Left forelimb (tissue), 1 donor: ENCODE measurements at regions not wholly inside any gene's neighbourhood (a gene's known extent, or its start where the extent isn't known, plus 50 kb on each side); places are given as distances from the start of the nearest gene placed in this dataset.

Source experiments
- DNase-seq: peaks from one replicate; pipeline ENCODE4 v3.0.0-alpha.2; 2018; ENCODE audit warnings: low spot score

GRCh38 chr11:116642481-116642880 lies 130.3 kb downstream of the BUD13 start:
- no peak for DNase-seq

- DNase-seq = no peak
Measured at GRCh38 chr11:116641561-116642045, 131.2 kb downstream of the BUD13 start.

DNA sequence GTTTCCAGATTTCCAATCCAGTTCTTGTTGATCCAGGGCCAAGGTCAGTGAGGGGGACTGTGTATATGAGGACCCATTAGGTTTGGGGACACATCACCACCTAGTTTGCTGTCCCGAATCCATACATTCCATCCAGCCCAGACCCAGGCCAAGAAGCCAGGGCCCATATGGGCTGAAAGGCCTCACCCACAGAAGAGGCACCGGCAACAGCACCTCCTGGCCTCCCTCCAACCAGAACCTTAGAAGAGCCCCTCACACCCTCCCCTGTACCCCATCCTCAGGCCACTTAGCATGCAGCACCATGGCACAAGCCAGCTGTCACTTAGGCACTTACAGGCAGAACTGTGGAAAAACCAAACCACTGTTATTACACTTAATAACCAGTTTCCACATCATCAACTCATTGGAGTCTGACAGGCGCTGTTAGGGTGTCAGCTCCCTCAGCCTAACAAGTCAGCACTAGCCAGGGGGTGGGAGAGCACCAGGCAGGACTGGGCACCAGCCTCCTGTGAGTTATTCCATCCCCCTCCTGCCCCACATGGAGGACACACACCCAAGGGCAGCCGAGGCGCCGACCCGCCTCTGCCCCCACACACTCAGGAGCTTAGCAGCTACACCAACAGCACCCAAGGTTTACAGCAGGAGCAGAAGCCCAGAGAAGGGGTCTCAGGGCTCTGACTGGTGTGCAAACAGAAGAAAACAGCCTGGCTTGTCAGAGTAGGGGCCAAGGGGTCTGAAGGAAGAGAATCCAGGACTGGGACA lies 132.0 kb downstream of the BUD13 start:
- no peak for DNase-seq

- peak; percentile 41 for DNase-seq
Measured at GRCh38 chr11:116638463-116638862, 134.3 kb downstream of the BUD13 start.

DNA sequence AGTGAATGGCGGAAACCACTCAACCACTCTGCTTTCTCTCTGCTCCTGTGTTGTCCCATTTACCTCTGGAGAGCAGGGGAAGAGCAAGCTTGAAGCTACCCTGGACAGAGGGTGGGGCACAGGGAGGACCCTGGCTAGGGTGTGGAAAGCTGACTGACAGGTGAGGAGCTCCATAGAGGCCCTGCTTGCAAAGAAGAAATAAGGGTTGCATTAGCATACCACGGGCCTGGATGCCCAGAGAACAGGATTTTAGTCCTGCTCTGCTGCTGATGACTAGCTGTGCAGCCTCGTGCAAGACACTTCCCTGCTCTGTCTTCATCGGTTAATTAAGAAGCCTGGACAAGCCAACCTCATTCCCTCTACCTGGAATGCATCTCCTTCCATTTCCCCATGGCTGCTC lies 135.0 kb downstream of the BUD13 start:
- DNase-seq = no peak

GRCh38 chr11:116636341-116636929 lies 136.4 kb downstream of the BUD13 start:
- peak; percentile 55 for DNase-seq

GRCh38 chr11:116631201-116631600 lies 141.6 kb downstream of the BUD13 start:
- no peak for DNase-seq

DNA sequence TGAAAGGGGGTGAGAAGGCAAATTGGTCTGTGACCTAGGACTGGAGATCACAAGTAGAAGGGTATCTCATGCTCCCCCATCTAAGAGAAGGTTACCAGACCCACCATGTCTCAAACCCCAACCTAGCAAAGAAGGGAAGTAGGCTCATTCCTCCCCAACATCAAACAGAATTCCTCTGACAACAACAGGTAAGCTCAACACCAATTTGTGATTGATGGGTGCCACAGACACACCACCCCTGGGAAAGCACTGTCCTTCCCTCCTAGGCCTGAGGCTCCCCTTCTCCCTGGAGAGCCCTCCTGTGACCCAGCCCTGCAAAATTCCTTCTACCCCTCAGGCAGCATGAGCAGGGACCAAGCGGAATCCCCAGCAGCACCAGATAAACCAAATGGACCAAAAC lies 154.3 kb downstream of the BUD13 start:
- peak; percentile 18 for DNase-seq

DNA sequence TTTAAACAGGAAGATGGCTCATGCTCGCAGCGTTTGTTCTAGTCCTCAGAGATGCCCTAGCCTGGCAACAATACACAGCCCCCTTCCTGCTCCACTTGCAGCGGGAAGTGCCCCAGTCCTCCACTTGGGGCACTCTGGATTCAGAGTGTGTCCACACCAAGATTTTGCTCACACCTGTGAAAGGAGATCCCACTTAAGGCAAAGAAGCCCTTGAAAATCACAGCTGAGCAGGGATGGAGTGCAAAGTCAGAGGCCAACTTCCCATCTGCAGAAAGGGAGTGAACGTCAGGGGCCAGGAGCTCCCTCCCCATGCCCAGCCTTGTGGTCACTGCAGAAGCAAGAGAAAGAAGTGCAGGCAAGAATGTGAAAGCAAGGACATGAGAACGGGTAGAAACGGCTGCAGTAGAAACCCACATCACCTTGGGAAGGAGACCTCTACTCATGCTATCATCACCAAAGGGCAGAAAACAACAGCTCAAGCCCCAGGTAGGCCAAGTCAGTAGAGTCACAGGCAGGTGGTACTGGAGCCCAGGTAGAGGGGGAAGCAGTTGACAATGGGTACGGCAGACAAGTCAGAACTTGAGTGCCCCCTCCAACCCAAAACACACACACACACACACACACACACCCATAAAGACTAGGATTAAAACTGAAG lies 157.4 kb downstream of the BUD13 start:
- peak; percentile 38 for DNase-seq

GRCh38 chr11:116614306-116615210 lies 158.2 kb downstream of the BUD13 start:
- DNase-seq = peak; percentile 45

DNA sequence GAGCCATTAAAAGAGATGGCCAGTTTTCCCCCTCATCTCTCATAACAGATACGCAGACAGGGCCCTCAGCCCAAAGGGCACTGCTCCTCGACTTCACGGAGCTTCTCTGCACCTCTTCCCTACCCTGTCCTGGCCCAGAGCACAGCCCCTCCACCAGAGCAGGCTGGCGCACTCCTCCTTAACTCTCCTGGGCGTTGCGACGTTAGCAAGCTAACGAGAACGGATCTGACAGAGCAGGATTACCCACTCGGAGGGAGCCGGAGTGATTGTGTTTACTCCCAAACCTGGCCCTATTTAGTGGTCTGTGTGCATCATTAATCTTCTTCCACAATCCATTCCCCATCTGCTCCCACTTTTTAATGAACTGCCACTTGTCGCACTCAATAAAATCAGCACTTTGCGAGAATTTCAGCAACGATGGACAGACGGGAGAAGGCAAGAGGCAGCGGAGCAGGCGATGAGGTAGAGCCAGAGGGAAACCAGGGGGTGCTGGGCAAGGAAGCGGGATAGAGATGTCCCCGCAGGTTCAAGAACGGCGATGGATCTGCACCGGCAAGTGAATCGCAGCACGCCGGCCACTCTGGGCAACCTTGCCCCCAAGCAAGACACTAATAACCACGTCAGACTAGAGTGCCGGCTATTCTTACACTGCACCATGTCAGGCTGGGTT lies 159.4 kb downstream of the BUD13 start:
- DNase-seq = peak; percentile 34

GRCh38 chr11:116611998-116612620 lies 160.7 kb downstream of the BUD13 start:
- peak; percentile 48 for DNase-seq

- DNase-seq = peak; percentile 42
Measured at GRCh38 chr11:116610190-116610589, 162.6 kb downstream of the BUD13 start.

- peak; percentile 9 for DNase-seq
Measured at GRCh38 chr11:116607027-116607426, 165.8 kb downstream of the BUD13 start.

DNA sequence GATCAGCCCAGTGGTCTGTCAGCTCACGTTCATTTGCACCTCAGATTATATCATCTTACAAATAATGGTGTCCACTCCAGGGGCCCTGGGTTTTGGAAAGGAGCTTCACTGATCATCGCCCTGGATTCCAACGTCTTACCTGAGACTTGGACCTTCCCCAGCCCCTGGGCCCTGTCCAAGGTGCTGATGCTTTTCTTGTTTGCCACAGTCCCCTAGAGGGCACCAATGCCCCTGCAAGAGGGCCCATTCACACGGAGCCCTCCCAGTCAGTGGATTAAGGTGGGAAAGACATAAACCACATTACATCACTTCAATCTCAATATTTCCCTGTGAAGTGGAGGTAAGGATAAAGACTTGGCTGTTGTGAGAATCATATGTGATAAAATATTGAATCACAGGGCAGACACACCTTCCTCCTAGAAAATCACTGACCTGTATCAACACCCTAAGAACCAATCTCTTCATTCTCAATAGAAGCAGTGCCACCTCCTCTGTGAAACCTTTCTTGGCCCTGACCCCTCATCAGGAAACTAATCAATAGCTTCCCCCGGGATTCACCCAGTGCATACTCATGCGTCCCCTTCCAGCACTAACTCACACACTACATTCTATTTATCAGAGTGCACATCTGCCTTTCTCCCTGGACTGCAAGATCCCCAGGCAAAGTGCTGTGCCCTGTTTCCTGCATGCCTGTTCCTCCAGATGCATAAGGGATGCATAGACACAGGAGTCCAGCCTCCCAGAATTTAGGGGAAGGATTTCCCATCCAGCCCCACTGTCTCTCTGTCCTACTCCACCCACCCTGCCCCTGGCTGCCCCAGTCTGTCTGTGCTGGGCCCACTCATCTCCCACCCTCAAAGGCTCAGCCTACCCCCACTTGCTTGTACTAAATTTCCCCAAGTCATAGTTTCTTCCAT lies 167.0 kb downstream of the BUD13 start:
- peak; percentile 53 for DNase-seq

- peak; percentile 22 for DNase-seq
Measured at GRCh38 chr11:116603728-116604323, 169.0 kb downstream of the BUD13 start.

DNA sequence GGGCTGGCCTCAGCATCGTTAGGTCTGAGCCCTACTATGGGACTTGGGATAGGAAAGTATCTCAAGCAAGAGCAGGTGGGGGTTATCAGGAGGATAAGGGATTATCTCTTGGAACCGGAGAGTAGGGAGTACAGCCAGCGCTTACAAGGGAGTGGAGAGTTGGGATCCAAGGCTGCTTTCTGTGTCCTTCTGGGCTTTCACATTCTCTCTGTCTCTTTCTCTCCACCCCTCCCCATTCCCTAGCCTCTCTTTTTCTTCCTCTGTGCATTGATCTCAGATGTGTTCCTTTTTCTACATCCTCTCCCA lies 170.2 kb downstream of the BUD13 start:
- DNase-seq = no peak

DNA sequence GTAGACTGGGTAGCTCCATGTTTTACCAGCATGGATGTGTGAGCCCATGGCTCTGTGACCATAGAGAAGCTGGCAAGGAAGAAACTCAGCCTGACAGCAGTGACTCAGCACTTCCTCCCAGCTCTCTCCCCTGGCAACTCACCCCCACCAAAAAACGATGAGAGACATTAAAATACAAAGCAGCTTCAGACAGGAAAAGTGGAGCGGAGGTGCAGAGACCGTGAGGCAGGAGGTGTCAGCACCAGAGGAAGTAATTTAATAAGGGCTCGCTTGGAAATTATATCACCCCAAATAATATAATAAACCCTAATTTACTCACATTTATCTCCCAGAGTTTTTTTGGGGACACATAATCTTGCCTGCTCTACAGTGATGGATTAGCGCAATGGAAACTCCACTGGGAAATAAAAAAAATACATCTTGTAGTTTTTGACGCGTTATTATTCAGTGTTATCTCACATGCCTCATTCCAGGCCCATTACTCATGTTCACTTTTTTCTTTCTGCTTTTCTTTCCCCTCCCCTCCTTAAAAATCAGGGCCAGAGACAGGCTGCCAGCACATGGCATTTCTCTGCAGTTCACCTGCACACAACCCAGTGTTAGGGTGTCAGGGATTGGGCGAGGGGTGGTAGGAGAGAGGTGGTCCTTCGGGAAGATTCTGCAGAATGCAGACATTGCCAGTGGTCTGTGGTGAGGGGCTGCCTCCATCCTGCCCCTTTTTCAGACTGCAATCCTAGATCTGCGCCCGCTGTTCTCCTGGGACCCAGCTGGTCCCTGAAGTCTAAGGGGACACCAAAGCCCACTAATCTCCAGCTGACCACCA lies 170.8 kb downstream of the BUD13 start:
- peak; percentile 34 for DNase-seq

DNA sequence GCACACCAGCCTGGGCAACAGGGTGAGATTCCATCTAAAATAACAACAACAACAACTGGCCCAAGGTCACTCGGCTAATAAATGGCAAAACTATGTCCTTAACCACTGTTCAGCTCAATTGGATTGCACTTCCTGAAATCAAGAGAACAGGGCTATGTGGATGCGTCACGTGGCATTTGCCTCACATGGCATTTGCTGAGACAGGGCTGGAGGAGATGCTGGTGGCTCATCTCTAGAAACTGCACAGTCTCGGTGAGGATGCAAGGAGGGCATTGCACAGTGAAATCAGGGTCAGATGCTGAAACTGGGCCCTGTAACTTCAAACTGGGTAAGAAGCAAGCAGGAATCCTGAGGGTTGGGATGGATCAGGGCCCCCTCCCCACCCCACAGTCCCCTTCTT lies 171.9 kb downstream of the BUD13 start:
- peak; percentile 41 for DNase-seq
